ENCODE measurements at regions not wholly inside any gene's neighbourhood (a gene's known extent, or its start where the extent isn't known, plus 50 kb on each side); places are given as distances from the start of the nearest gene placed in this dataset.
"Not testable (repeated sequence)": the region's sequence is repeated elsewhere in the genome, so short reads cannot be mapped to it uniquely, and the experiment has no call there.

DNA sequence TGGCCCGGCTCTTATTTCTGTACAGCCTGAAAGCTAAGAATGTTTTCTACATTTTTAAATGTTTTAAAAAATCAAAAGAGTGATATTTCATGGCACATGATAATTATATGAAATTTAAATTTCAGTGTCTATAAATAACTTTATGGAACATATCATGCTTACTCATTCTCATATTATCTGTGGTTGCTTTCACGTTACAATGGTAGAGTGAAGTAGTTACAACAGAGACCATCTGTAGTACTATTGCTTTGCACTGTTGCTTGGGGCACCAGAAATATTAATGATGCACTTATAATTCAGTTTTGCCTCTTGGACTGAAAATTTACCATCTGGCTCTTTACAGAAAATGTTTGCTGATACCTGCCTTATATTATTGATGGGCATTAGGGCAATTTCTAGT, 481.6 kb downstream of the PLPP3 start:
- DNase-seq, result no peak

DNA sequence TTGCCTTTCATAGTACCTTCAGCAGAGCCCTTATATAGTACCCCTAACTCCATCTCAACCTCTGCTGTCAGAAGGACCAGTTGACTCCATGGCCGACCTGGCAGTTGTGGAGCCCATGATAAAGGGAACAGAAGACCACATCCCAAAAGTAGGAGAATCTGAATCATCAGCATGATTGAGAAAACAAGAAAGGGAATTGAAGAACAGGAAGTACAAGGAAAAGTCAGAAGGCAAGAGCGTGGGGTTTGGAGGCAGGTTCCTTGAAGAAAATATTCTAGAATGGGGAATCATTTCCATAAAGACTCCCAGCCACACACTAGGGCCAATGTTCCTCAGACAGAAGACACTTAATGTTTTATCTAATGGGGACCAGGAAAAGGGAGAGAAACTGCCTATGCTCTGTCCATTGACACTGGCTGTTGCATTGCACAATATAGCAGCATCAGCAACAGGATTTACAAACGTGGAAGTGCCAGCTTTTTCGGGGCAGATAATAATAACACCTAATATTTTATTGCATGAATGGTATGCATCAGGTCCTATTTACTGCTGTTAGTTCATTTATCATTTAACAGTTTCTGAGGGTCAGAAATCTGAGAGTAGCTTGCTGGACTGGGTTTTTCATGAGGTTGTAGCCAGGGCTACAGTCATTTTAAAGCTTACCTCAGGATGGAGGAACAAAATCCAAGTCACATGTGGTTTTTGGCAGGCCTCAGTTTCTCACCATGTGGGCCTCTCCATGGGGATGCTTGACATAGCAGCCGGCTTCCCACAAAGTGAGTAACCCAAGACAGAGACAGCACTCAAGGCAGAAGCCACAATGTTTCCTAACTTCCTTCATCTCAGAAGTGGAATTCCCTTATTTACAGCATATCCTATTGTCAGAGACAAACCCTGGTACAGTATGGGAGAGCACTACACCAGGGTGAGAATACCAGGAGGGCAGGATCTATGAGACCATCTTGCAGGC, 483.4 kb downstream of the PLPP3 start:
- no peak for DNase-seq

GRCh38 chr1:56094168-56094567, 485.2 kb downstream of the PLPP3 start:
- no peak for DNase-seq

- DNase-seq, result no peak
These were observed 486.4 kb downstream of the PLPP3 start for GRCh38 chr1:56092684-56093570.

GRCh38 chr1:56089826-56090225, 489.5 kb downstream of the PLPP3 start:
- DNase-seq, result not testable (repeated sequence)

GRCh38 chr1:56084246-56084645, 495.1 kb downstream of the PLPP3 start:
- DNase-seq, result no peak

DNA sequence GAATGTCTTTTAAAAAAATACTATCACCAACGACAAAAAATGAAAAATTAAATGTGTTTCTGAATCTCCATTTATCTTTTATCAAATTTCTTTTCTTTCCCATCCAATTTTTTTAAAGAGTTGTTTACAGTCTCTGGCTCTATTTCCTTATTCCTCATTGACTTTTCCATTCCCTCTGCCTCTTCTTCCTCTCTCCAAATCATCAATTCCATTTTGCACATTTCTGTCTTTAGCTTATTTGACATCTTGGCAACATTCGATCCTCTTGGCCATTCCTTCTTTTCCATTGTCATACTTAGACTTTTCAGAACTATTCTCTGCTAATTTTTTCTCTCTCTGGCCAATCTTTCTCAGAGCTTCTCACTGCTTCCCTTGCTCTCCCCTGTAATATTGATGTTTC, 497.6 kb downstream of the PLPP3 start:
- DNase-seq, result no peak

DNA sequence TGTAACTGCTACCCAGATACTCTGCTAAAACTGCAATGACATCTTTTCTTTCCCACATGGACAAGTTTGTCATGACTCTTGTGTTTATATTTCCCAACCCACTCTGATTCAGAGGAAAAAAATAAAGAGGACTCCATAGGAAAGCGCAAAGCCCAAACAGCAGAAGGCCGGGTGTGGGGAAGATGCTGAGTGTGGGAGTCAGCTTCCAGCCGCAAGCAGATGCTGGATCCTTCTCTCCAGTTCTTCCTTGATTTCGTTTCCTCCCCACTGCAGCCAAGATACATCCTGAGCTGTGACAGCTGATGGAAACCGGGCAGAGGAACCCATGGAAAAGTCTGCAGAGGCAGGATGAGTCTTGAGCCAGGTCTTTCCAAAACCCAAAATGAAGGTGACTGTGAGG, 498.2 kb downstream of the PLPP3 start:
- no peak for DNase-seq

DNA sequence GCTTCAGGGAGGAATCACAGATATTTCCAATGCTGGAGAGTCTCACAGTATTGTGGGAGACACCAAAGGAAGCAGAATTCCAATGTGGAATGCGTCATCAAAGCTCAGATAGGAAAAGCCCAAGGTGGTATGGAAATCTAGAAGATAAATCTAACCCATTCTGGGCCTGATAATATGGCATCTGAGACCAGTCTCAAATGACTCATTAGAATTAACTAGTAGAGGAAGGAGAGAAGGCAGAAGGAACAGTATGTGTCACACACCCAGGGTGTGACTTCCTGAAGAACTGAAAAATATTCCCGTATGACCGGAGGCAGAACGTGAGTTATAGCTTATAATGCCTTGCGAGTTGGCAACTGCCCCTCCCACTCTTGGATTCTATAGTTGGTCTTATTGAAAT, 499.2 kb downstream of the PLPP3 start:
- no peak for DNase-seq

DNA sequence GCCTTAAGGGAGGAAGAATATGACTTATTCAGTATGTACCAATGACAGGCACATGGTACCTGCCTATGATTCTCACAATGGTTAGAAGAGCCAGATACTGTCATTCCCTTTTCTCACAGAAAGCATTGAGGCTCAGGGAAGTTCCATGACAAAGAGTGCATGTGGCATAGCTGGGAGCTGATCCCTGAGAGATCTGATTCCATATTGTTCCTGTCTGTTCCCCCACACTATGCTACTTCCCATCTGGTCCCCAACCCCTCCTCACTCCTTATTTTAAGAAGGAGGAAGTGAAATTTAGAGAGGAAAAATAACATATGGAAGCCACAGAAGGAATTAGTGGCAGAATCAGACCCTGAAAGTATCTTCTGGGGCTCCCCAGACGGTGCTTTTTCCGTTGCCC, 500.0 kb downstream of the PLPP3 start:
- DNase-seq, result no peak

DNA sequence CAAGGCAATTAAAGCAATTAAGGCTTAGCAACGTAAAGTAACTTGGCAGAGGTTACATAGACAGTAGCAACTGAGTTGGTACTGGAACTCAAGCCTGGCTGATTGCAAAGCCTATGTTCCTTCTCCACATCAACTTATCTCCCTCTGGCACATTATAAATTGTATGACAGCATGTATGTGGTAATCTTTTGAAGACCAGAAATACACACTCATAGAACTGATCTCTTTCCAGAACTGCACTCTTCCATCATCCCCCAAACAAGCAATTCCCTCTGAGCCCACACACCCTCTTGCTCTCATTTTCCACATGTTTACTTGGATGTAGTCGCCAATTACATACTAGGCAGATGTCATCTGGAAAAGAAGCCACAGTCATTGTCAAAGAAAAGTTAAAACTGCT, 502.2 kb downstream of the PLPP3 start:
- DNase-seq, result no peak

DNA sequence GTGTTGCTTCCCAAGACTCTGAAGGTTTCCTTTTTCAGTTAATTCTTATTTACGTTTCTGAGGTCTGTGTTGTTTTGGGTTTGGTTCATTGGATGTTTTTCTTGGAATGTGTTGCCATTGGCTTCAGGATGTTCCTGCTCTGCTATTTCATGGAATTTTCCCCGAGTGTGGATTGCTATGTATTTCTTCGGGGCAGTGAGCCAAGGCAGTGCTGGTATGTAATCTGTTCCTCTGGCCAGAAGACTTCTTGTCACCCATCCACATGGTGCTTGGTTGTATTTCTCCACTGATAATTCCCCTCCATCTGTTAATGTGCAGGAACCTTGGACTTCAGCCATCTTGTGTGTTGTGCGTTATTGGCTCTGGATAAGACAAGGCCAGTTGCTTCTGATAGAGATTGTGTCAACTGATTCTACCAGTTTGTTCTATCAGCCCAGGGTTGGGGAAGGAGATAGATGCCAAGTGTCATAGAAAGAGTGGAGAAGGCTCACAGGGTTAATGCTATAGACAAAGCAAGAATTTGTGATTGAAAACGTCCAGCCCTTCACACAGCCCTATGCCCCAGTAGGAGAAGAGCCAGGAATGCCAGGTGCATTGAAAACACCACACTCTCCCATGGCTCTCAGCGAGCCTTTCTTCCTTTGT, 505.2 kb downstream of the PLPP3 start:
- DNase-seq, result no peak

DNA sequence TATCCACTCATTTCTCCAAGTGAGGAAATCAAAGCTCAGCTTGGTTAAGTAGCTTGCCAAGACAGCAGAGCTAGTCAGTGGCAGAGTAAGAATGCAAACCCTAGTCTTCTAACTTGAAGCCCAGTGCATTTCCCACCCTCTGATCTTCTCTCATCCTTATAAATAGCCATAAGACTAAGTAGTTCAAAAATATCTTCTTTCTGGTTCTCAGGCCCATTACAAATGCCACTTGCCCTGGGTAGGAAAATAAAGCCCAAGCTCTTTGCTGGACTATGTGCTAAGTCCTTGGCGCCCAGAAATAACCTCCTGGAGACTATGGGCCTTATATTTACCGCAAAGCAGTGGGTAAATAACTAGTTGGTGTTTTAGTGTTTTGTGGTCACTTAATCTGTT, 505.8 kb downstream of the PLPP3 start:
- no peak for DNase-seq

GRCh38 chr1:56073206-56073605, 506.2 kb downstream of the PLPP3 start:
- no peak for DNase-seq

GRCh38 chr1:56072310-56072709, 507.1 kb downstream of the PLPP3 start:
- no peak for DNase-seq

DNA sequence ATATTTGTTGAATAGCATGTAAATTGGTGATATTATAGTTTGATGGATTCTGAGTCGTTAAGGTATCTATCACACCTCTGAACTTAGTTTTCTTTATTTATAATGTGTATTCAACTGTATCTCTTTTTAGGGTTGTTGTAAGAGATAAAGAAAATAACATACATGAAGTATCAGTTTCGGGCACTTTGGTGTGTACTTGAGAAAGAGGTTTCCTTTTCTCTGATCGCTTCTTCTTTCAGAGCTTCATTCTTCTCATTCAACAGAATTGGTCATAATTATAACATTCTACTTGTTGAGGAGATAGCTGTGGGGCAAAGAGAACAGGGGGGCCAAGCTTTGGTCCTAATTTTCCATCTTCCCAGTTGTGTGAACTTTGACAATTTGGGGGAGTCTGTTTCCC, 508.0 kb downstream of the PLPP3 start:
- no peak for DNase-seq

DNA sequence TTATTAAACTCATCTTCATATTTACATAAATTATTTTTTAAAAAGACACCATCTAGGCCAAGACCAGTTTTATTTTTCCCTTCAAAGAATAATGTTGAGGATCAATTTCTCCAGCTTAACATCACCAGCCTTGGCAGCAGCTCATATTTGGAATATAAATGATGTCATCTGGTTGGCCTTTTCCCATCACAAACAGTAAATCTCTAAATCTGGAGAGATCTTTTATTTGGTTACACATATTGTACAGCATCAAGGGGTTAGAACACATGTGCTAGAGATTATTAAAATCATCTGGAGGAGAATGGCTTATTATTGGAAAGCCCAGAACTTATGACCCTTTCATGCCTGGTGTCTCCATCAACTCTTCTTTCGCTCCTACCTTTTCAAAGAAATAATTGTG, 508.8 kb downstream of the PLPP3 start:
- no peak for DNase-seq

DNA sequence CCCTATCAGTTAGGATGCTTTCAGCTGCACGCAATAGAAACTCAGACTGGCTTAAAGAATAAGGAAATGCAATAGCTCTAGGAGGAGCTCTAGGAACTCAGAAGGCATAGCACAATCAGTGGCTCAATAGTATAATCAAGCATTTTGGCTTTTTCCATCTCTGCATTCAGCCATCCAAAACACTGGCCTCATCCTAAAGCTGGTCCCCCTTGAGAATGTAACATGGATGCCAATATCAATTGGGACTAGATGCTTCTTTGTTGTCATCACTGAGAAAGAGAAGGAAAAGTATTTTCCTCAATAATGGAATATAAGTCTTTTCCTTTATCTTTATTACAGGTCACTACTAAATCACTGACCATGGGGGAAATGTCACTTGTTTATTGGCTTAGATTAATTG, 509.5 kb downstream of the PLPP3 start:
- DNase-seq, result no peak

- DNase-seq, result no peak
These were observed 510.5 kb downstream of the PLPP3 start for GRCh38 chr1:56068908-56069307.

DNA sequence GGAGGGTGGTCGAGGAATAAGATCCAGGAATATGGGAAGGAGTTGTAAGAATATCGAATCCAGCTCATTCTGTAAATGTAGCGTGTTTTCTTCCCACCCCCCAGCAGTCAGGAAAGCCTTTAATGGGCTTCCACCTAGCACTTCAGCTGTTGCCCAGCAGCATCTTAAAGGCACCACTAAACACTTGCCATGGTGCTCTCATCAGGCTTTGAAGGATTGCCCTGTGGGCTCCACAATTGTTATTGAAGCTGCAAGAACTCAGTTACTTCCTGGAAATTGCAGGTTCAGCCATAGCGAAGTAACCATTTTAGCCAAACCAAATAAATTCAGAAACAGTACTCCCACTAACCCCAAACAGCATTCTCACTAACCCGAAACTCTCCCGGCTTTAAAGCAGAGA, 511.2 kb downstream of the PLPP3 start:
- no peak for DNase-seq

- no peak for DNase-seq
These were observed 513.6 kb downstream of the PLPP3 start for GRCh38 chr1:56065729-56066128.

GRCh38 chr1:56064705-56065104, 514.7 kb downstream of the PLPP3 start:
- DNase-seq, result no peak

GRCh38 chr1:56063461-56063860, 515.9 kb downstream of the PLPP3 start:
- DNase-seq, result no peak

Data from activated CD4-positive, alpha-beta T cell treated with anti-CD3 and anti-CD28 coated beads, Interleukin-2, amount 50 U/mL, for 4 hours (primary cell).